SHP77 treated with DMSO at 0.1 percent for 48 hours (cell line): ENCODE measurements at regions not wholly inside any gene's neighbourhood (a gene's known extent, or its start where the extent isn't known, plus 50 kb on each side); places are given as distances from the start of the nearest gene placed in this dataset.

ENCODE experiments used
- DNase-seq: peaks from one replicate; lab custom pipeline; 2025; lab: John Stamatoyannopoulos, UW

- DNase-seq, result no peak
Measured at GRCh38 chr1:79847700-79848099, 841.2 kb upstream of the ADGRL4 start.

GRCh38 chr1:79845936-79846335 is 839.4 kb upstream of the ADGRL4 start:
- DNase-seq, result no peak

DNA sequence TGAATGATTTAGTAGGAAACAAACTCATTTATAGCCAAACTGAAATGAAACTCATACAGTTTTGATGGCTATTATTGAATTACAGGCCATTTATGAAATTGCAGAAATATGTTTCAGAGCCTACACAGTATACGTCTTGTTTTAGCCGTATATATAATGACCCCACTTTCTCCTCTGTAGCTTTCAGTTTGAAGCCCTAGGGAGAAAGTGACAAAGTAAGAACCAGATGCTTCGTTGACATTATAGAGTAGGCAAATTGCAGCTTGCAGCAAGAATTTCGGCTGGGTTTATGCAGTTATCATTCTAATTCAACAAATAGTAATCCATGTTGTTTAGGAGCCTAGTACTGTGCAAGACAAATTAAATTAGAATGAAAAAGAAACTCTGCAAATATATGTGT is 836.3 kb upstream of the ADGRL4 start:
- no peak for DNase-seq

DNA sequence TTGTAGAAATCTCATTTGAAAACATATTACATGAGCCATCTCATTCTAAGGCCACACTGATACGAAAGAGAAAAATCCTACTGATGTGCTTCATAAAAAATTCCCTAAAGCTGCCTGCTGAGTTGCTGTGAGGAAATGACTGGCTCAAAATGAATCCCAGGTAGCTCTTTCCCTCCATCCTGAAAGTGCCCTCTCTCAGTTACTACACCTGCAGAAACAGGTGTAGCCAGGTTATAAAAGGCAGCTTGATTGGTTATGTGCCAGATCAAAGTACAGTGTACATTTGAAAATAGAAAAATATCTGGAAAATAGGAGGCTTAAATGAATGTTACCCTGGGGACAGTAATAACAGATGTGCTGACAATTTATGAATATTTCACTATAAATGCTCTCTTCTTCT is 833.4 kb upstream of the ADGRL4 start:
- DNase-seq, result no peak

DNA sequence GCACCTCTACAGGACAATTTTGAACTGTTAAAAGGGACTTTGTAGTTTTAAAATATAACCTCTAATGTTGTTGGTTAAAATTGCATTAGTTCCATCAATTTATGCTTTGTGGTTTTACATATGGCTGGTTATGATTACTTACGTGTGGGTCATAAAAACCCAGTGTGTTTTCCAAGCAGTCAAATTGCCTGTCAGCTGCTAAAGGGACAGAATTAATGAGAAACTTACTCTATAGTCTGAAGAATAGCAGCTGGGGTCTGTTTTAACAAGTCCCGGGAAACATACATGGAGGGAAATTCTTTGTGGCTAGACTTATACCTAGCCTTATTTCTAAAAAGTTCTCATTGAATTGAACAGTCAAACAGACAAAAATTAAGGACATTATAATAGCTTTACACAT is 820.9 kb upstream of the ADGRL4 start:
- DNase-seq, result peak; percentile 8

DNA sequence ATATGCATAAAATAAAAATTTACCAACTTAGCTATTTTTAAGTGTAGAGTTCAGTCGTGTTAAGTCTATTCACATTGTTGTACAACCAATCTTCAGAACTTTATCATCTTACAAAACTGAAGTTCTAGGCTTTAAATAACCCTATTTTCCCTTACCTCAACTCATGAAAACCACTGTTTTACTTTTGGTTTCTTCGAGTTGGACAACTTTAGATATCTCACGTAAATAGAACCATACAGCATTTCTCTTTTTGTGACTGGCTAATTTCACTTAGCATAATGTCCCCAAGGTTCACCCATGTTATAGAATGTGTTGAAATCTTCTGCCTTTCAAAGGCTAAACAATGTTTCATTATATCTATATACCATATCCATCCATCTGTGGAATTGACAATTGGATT is 819.0 kb upstream of the ADGRL4 start:
- no peak for DNase-seq

GRCh38 chr1:79822053-79822452 is 815.5 kb upstream of the ADGRL4 start:
- DNase-seq, result no peak

DNA sequence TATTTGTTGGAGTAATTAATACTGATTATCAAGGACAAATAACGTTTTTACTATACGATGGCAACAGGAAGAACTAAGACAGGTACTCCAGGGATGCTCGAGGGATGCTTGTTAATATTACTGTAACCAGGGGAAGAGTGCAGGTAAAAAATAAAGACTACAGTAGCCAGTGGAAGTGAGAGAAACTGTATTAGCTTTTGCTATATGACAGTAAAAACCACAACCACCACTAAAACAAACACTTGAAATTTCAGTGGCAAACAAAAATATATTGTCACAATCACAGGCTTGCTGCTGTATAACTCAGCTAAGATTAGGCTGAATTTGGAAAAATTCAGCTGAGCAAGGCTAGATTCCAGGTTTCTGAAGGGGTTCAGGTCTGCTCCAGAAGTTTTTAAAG is 812.6 kb upstream of the ADGRL4 start:
- DNase-seq, result no peak

- DNase-seq, result no peak
Measured at GRCh38 chr1:79817031-79817560, 810.6 kb upstream of the ADGRL4 start.

DNA sequence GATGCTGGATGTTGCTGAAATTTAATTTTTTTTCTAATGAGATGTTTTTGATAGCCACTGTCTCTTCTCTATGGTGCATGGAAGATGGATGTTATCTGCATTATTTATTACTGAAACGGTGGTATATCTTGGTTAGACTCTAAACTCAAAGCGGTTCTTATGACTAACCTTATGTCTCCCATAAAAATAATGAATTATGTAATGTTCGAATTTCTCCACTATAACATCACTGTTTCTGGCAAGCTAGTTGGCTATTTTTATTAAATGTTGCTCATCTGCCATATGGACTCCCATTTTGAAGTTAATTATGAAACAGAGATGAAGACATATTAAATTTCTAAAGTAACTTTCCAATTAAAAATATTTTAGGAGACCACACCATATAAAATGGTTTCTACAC is 808.6 kb upstream of the ADGRL4 start:
- DNase-seq, result no peak

DNA sequence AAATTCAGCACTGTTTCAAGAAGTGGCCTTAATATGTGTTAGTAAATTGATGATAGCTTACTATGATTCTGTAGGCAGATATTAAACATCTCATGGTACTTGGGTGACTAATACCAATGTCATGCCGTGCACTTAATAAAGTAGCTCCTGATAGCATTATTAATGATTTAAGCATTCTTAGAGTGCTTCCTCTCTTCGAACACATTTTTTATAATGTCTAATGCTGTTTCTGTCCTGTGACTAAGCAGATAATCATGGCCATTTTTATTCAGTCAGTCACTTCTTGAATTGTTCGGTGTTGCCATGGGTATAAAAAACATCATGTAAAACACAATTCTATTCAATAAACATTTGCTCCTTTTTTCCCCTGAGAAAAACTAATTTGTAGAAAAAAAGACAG is 804.6 kb upstream of the ADGRL4 start:
- DNase-seq, result no peak

DNA sequence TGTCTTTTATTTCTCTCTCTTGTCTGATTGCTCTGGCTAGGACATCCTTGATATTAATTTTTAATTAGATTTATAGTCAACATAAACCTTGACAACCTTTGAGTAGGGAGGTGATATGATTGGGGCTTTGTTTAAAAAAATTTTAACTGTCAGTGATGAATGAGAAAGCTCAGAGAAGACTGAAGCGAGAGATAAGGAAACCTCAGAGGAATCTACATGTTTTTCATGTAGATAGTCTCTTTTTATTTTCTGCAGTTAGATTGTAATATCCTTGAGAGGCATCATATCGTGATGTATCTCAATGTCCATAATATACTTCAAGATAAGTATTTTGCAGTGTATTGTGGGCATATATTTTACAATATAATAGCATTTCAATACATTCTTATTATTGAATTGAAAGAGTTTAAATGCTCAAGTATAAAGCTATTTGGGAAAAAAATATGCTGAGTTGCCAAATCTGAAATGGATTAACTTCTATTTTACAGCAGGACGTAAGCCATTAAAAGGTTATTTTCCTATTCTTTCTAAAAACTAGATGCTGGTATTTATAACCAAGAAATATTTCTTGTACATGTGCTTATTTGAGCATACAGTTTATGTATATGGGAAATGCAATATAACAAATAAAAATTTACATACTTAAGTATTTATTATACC is 802.4 kb upstream of the ADGRL4 start:
- DNase-seq, result no peak

DNA sequence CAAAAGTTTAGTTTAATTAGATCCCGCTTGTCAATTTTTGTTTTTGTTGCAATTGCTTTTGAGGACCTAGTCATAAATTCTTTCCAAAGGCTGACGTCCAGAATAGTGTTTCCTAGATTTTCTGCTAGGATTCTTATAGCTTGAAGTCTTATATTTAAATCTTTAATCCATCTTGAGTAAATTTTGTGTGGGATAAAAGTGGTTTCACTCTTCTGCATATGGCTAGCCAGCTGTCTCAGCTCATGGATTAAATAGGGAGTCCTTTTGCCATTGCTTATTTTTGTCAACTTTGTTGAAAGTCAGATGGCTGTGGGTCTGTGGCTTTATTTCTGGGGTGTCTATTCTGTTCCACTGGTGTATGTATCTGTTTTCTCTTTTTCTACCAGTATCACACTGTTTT is 801.3 kb upstream of the ADGRL4 start:
- DNase-seq, result no peak

GRCh38 chr1:79797487-79797886 is 791.0 kb upstream of the ADGRL4 start:
- no peak for DNase-seq

DNA sequence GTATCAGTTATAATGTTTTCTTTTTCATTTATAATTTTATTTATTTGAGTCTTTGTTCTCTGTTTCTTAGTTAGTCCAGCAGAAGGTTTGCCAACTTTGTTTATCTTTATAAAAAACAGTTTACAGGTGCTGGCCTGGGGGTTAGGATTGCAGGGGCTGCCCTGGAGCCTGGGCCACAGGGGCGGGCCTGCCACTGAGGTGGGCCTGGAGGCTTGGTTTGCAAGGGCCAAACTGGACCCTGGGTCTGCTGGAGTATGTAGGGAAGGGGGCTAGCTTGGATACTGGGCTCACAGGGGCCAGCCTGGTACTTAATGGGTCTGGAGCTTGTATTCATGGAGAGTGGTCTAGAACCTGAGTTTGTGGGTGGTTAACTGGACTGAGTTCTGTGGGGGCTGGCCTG is 789.9 kb upstream of the ADGRL4 start:
- no peak for DNase-seq

GRCh38 chr1:79792219-79792930 is 785.8 kb upstream of the ADGRL4 start:
- DNase-seq, result no peak

DNA sequence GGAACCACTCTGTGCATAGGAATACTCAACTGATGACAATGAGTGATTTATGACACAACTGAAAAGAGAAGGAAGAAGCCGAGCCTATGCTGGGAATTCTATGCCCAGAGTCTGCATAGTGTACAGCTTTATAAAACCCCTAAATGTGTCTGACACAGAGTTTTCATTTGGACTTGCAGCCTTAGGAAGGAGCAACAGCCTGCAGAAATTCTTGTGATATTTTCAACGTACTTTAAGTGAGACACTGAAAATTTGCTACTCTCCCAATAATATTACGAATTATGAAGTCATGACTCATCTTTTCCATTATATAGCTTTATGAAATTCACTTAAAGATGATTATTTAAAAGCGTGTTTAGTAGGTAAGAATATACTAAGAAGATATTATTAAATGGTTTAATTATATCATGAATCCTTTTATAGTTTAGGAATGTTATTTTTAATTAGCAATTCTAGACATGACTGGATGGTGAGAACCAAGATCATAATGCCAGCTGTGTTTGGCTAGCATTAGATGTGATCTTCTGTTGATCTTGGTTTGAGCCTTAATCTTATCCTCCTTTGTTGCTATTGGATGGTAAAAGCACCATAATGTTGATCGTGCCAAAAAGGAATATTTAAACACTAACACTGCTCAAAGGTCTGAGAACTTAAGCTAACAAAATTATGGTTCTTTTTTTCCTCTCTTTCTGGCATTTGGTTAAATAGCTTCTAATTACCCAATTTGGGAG is 785.1 kb upstream of the ADGRL4 start:
- DNase-seq, result no peak

DNA sequence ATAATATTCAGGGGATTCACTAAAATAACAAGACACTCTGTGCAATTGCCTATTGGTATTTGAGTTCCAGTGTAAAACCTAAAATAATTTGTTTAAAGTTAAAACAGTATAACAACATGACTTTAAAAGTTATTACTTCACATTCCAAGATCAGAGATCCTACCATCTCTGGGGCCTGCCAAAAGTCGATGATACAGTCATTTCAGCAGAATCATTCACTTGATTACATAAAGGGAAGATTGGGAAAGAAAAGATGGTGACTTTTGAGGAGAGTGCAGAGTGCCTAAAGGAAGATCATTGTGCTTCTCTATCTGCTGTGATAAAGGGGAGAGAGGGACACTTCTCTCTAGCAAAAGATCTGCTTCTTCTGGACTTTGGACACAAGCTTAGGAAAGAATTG is 784.4 kb upstream of the ADGRL4 start:
- DNase-seq, result no peak

DNA sequence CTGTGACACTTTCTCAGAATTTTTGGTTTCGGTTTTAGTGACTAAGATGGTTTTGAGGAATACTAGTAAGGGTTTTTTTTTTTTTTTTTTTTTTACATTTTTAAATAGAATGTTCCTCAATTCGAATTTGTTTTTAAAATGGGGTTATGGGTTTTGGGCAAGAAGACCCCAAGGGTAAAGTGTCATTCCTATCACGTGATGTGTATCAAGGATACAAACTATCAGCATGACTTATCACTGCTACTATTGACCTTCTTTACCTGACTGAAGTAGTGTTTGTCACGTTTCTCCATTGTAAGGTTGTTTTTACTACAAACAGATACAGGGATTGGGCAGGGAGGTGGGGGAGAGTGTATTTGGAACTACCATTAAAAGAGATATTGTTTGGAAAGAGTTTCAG is 781.1 kb upstream of the ADGRL4 start:
- DNase-seq, result no peak

DNA sequence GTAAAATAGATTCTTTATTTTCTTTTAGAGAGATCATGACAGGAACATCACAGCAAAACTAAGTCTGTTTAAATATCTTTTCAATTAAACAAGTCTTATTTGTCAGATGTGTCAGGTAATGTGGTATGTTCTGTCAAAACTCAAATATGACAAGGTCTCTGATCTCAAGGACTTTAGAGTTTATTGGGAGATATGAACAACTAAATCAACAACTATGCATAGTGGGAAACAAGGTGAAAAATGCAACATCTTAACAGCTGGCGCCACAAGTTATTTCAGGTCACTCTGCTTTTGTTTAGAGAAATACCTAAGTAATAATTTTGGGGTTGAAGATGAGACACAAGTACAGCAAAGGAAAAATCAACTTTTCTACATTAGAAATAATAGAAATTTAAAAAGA is 779.4 kb upstream of the ADGRL4 start:
- DNase-seq, result no peak

DNA sequence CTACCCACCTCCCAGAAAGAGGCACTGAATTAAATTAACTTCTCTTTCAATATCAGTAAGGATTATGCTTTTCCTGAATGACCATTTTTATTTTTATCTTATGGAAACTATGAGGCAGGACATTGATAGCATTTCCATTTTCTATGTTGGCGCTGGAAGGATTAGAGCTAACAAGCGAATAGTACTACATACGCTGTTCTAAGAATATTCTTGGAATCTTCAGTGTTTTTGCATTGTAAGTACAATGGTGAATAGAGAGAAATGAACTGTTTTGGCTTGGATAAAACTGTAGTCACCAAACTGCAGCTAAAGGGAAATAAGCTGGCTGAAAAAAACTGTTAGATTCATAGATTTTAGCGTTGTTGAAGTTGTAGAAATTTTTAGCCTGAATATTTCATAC is 779.0 kb upstream of the ADGRL4 start:
- no peak for DNase-seq

DNA sequence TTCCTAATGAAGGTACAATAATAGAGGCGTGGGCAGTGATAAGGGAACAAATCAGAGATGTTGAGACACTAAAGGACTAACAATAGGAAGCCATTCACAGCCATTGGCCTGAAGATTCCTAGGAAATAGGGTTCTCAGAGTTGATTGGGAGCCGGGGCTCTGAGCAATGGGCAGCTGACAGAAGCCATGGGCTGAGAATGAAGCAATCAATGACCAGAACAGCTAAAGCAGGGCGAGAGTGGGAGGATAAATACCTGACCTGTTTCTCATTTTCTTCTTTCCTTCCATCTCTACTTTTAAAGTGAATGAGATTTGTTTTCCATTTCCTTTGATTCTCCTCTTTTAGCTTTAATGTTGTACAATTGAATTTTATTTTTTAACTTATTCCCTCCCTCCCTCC is 774.7 kb upstream of the ADGRL4 start:
- DNase-seq, result no peak
